Lower lobe of right lung (tissue), 2 donors: ENCODE measurements at regions not wholly inside any gene's neighbourhood (a gene's known extent, or its start where the extent isn't known, plus 50 kb on each side); places are given as distances from the start of the nearest gene placed in this dataset.

Source experiments
- ATAC-seq, 2 donors: fragments of 200-7000 bp; cut with Tn5 transposase; one replicate each; pipeline ENCODE4 v1.9.1; 2020 to 2022; ENCODE audit warnings: mild to moderate bottlenecking in 2 of 2, moderate library complexity in 2 of 2
- DNase-seq: peaks from one replicate; pipeline ENCODE4 v3.0.0-alpha.2; 2020
- H3K27ac ChIP-seq: fragments of 200-600 bp; one replicate; pipeline ENCODE4 v1.8.0; 2022
- H3K27me3 ChIP-seq: fragments of 200-600 bp; one replicate; pipeline ENCODE4 v1.8.0; 2022; ENCODE audit warnings: low read depth
- H3K36me3 ChIP-seq: fragments of 200-600 bp; one replicate; pipeline ENCODE4 v1.8.0; 2022; ENCODE audit warnings: mild to moderate bottlenecking
- H3K4me1 ChIP-seq: fragments of 200-600 bp; one replicate; pipeline ENCODE4 v1.8.0; 2022
- H3K4me3 ChIP-seq: fragments of 200-600 bp; one replicate; pipeline ENCODE4 v1.8.0; 2022; ENCODE audit warnings: mild to moderate bottlenecking
- H3K9me3 ChIP-seq: fragments of 200-600 bp; one replicate; pipeline ENCODE4 v1.8.0; 2022
- intact Hi-C: fragments of 100-400 bp; cut with DNase I; formaldehyde crosslinking; loops from one replicate; pipeline ENCODE4 v1.11.0; 2022
- TF ChIP-seq, protein P1 (sequence below): fragments of 200-600 bp; IDR thresholded peaks from one replicate; pipeline ENCODE4 v1.8.0; 2022; ENCODE audit warnings: antibody characterized with exemption, mild to moderate bottlenecking
- donor health status: DM: no; HTN: yes; CAD: no; lungs with severe emphysema.

DNA sequence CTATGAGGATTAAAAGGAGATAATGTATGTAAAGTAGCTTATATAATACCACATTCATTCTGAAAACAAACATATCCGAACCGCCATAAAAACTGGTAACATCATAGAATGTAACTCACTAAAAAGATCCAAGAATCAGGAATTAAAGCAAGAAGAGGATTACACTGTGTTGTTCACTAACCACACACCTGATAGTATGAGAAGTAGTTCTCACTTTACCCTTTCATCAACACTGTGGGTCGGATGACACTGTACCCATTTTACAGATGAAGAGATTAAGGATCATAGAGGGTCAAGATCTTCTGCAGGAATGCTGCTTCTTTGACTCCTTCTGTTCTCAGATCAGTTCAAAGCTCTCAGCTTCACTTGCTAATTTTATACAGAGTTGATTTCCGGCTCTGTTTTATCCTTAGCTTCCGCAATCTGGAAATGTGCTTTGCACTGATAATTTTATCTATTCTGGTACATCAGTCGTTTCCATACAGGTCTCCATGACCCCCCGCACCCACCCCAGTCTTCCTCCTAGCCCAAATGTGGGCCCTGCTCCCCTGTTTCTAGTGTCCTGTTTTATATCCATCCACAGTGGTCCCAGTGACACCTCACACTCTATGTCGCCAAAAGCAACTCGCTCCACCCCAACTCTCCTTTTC, 288.6 kb upstream of the CCL2 start:
- intact Hi-C loops: no loop called here
- DNase-seq: no peak
- Histone ChIP-seq H3K4me1 (no peaks in the 10 kb centered on the region), H3K27me3 (no peaks in the 10 kb centered on the region), H3K4me3 (no peak overlapping the region), H3K36me3 (no peaks in the 10 kb centered on the region), H3K9me3 (no peaks in the 10 kb centered on the region), H3K27ac (no peak overlapping the region)
- no peak for ATAC-seq
- TF ChIP-seq, protein P1, sequence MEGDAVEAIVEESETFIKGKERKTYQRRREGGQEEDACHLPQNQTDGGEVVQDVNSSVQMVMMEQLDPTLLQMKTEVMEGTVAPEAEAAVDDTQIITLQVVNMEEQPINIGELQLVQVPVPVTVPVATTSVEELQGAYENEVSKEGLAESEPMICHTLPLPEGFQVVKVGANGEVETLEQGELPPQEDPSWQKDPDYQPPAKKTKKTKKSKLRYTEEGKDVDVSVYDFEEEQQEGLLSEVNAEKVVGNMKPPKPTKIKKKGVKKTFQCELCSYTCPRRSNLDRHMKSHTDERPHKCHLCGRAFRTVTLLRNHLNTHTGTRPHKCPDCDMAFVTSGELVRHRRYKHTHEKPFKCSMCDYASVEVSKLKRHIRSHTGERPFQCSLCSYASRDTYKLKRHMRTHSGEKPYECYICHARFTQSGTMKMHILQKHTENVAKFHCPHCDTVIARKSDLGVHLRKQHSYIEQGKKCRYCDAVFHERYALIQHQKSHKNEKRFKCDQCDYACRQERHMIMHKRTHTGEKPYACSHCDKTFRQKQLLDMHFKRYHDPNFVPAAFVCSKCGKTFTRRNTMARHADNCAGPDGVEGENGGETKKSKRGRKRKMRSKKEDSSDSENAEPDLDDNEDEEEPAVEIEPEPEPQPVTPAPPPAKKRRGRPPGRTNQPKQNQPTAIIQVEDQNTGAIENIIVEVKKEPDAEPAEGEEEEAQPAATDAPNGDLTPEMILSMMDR: no peak

DNA sequence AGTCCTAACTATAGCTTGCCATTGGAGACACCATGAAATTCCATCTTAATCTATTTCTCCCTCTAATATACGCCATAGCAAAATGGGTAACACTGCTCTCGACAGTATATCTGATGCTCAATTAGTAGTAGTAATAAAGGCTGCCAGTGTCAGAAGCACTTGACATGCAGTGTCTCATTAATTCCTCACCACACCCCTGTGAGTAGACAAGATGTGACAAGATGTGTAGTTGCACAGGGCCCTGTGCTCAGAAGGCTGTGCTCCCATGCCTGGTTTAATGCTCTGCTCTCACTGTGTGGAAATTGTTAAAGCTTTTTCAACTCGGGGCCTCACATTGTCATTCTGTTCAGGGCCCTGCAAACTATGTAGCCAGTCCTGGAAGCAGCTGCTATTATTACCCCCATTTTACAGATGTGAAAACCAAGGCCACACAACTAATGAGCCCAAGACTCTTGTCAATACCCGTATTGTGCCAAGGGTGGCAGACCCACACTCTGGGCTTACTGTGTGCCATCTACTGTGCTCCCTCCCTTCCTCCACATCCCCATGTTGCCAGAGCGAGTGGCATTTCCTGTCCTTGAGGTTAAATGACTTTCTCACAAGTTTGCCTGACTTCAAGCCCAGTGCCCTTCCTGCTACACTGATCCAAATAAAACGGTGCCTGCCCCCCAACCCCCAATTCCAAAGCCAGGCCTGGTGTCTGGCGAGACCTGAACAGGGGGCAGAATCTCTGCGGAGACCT, 287.3 kb upstream of the CCL2 start:
- intact Hi-C loops: no loop called here
- Histone ChIP-seq H3K27me3 (no peaks in the 10 kb centered on the region), H3K4me1 (no peaks in the 10 kb centered on the region), H3K4me3 (no peak overlapping the region), H3K27ac (no peak overlapping the region), H3K36me3 (no peaks in the 10 kb centered on the region), H3K9me3 (no peaks in the 10 kb centered on the region)
- no peak for DNase-seq
- TF ChIP-seq, protein P1: no peak
- ATAC-seq: no peak

DNA sequence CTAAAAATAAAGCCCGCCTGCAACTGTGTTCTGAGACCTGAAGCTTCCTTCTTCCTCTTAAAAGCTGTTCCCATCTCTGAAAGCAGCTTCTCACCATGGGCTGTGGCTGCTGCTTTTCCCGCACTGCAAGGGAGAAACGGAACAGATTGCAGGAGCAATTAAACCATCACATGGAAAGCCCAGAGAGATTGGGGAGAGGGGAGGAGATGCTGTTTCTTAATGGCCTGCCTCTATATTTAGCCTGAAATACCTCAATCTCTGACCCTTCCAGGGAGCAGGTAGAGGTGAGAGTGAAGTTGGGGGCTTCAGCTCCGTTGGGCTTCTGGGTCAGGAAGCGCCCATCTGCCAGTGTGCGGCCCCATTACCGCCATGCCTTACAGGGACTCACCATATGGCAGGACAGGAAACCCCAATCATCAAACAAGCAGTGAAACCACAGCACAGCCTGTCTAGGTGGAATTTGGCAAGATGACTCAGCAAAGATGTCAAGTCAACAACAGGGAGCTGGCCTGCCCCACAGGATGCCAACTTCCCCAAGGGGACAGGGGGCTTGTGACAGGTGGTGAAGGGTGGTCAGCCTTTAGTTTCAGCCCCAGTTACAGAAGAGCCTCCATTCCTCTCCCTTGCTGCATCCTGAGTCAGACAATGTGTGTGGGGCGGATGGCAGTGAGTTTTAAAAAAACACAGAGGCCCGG, 286.6 kb upstream of the CCL2 start:
- Histone ChIP-seq H3K4me1 (no peaks in the 10 kb centered on the region), H3K9me3 (no peaks in the 10 kb centered on the region), H3K27ac (no peak overlapping the region), H3K4me3 (no peak overlapping the region), H3K36me3 (no peaks in the 10 kb centered on the region), H3K27me3 (no peaks in the 10 kb centered on the region)
- intact Hi-C loops: no loop called here
- ATAC-seq (no peak), DNase-seq (no peak)
- TF ChIP-seq, protein P1: no peak

DNA sequence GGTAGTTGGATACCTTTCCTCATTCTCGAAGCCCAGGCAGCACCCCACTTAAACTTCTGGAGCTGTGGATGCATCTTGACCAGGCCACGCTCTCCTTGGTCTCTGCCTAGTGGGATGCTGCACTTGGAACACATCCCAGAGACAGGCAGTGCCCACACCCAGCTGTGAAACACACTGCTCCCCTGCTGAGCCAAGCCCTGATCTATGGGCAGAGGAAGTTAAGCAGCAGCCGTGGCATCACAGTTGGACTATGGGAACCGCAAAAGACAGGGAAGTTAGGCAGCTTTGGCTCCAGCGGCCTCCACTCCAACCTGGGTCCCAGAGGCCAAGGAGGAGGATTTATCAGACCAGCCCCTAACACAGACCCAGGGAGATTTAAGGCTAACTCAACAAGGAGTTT, 284.8 kb upstream of the CCL2 start:
- Histone ChIP-seq H3K9me3 (no peaks in the 10 kb centered on the region), H3K36me3 (no peaks in the 10 kb centered on the region), H3K27me3 (no peaks in the 10 kb centered on the region), H3K4me1 (no peaks in the 10 kb centered on the region), H3K4me3 (no peak overlapping the region), H3K27ac (no peak overlapping the region)
- intact Hi-C loops: no loop called here
- DNase-seq (no peak), ATAC-seq (no peak)
- TF ChIP-seq, protein P1: no peak

DNA sequence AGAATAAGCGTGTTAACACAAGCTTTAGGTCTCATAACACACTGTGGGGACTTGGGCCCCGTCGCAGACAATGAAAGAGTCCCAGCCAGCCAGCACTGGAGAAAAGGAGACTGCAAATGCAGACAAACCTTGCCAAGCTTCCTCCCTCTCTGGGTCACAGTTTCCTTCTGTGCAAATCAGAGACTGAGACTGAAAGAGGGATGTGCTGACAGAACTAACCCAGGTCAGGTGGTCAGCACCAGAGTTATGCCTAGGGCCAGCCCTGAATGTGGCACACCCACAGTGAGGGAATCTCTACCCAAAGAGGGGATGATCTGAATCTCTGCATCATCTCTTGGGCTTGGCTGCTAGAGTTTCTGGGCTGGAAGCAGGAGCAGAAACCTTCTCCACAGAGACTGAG, 282.3 kb upstream of the CCL2 start:
- Histone ChIP-seq H3K27me3 (no peaks in the 10 kb centered on the region), H3K36me3 (no peaks in the 10 kb centered on the region), H3K9me3 (no peaks in the 10 kb centered on the region), H3K4me3 (no peak overlapping the region), H3K4me1 (no peaks in the 10 kb centered on the region), H3K27ac (no peak overlapping the region)
- no peak for DNase-seq
- ATAC-seq: no peak
- TF ChIP-seq, protein P1: no peak
- intact Hi-C loops: no loop called here
